NOMO-1 treated with dmso at 0.1 percent for 144 hours (cell line): ENCODE measurements at regions not wholly inside any gene's neighbourhood (a gene's known extent, or its start where the extent isn't known, plus 50 kb on each side); places are given as distances from the start of the nearest gene placed in this dataset.

Experiments used
- DNase-seq: peaks from one replicate; lab custom pipeline; 2025; ENCODE audit not compliant: unreplicated experiment; lab: John Stamatoyannopoulos, UW

GRCh38 chr3:159216311-159216710 is 414.5 kb downstream of the MFSD1 start:
- DNase-seq = no peak

GRCh38 chr3:159219231-159219630 is 417.4 kb downstream of the MFSD1 start:
- no peak for DNase-seq

- DNase-seq = no peak
Observed at GRCh38 chr3:159221335-159221734, 419.5 kb downstream of the MFSD1 start.

- DNase-seq = peak; percentile 31
Observed at GRCh38 chr3:159229116-159229680, 427.3 kb downstream of the MFSD1 start.

- DNase-seq = no peak
Observed at GRCh38 chr3:159232966-159233365, 431.1 kb downstream of the MFSD1 start.

GRCh38 chr3:159233734-159234133 is 431.9 kb downstream of the MFSD1 start:
- no peak for DNase-seq

GRCh38 chr3:159234306-159234705 is 432.5 kb downstream of the MFSD1 start:
- no peak for DNase-seq

GRCh38 chr3:159236321-159236720 is 434.5 kb downstream of the MFSD1 start:
- no peak for DNase-seq

- DNase-seq = no peak
Observed at GRCh38 chr3:159237226-159237625, 435.4 kb downstream of the MFSD1 start.

- no peak for DNase-seq
Observed at GRCh38 chr3:159238646-159239045, 436.8 kb downstream of the MFSD1 start.

GRCh38 chr3:159239059-159239458 is 437.2 kb downstream of the MFSD1 start:
- no peak for DNase-seq

- no peak for DNase-seq
Observed at GRCh38 chr3:159244933-159245332, 443.1 kb downstream of the MFSD1 start.

GRCh38 chr3:159245871-159246270 is 444.0 kb downstream of the MFSD1 start:
- DNase-seq = no peak

- DNase-seq = no peak
Observed at GRCh38 chr3:159246385-159246784, 444.5 kb downstream of the MFSD1 start.

GRCh38 chr3:159249472-159250174 is 447.8 kb downstream of the MFSD1 start:
- no peak for DNase-seq

GRCh38 chr3:159250961-159251360 is 449.1 kb downstream of the MFSD1 start:
- DNase-seq = no peak

GRCh38 chr3:159252274-159252673 is 450.4 kb downstream of the MFSD1 start:
- DNase-seq = no peak

- DNase-seq = peak; percentile 24
Observed at GRCh38 chr3:159252772-159253384, 451.0 kb downstream of the MFSD1 start.

GRCh38 chr3:159253860-159254259 is 452.0 kb downstream of the MFSD1 start:
- DNase-seq = no peak

- DNase-seq = no peak
Observed at GRCh38 chr3:159257954-159258353, 456.1 kb downstream of the MFSD1 start.

GRCh38 chr3:159258934-159259333 is 457.1 kb downstream of the MFSD1 start:
- DNase-seq = no peak

- peak; percentile 43 for DNase-seq
Observed at GRCh38 chr3:159260049-159260662, 458.3 kb downstream of the MFSD1 start.
